ENCODE measurements at regions not wholly inside any gene's neighbourhood (a gene's known extent, or its start where the extent isn't known, plus 50 kb on each side); places are given as distances from the start of the nearest gene placed in this dataset.
"Not testable (repeated sequence)": the region's sequence is repeated elsewhere in the genome, so short reads cannot be mapped to it uniquely, and the experiment has no call there.

- DNase-seq = no peak
Measured at GRCh38 chr4:170610434-170610833, 520.7 kb upstream of the AADAT start.

DNA sequence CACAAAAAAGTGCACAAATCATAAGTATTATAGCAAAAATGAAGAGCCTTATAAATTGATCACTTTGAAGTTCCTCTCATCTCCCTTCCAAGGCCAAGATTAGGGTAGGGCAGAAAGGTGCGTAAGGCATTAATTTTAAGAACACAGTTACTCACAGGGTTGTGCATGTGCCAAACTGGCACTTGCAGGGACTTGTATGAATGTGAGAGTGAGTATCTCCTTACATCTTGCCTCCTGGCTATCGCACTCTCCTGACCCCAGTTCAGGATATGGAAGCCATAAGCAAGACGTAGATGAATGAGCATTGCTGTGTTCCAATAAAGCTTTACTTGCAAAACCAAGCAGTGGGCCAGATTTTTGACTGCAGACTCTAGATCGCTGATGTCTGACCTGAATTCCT, 510.1 kb upstream of the AADAT start:
- DNase-seq = no peak

- DNase-seq = no peak
Measured at GRCh38 chr4:170591076-170591475, 501.3 kb upstream of the AADAT start.

DNA sequence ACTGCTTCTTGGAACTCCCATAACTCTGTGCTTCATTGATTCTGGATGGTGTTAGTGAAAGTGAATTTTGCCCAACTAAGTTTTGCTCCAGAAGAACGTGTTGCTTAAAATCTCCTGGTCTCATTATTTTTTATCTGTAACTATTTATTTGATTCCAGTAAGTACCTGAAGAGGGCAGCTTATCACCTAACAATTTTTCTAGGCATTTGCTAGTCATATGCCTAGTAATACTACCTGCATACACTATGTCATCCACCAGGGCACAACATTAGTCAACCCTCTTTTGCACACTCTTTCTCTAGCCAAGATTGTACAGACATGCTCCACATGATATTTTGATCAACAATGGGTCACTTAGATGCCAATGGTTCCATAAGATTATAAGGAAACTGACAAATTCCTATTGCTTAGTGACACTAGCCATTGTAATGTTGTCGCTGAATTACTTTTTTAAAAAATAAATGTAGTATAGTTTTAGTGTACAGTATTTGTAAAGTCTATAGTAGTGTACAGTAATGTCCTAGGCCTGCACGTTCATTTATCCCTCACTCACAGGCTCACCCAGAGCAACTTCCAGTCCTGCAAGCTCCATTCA, 499.9 kb upstream of the AADAT start:
- no peak for DNase-seq

DNA sequence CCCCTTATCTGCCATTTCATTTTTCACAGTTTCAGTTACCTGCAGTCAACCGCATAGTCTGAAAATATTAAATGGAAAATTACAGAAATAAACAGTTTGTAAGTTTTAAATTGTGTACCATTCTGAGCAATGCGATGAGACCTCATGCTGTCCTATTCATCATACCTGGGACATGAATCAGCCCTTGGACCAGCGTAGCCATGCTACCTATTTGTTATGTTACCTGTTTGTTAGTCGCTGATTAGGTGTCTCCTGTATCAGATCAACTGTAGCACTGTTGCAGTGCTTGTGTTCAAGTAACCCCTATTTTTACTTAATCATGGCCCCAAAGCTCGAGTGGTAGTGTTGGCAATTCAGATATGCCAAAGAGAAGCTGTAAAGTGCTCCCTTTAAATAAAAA, 492.2 kb upstream of the AADAT start:
- no peak for DNase-seq

DNA sequence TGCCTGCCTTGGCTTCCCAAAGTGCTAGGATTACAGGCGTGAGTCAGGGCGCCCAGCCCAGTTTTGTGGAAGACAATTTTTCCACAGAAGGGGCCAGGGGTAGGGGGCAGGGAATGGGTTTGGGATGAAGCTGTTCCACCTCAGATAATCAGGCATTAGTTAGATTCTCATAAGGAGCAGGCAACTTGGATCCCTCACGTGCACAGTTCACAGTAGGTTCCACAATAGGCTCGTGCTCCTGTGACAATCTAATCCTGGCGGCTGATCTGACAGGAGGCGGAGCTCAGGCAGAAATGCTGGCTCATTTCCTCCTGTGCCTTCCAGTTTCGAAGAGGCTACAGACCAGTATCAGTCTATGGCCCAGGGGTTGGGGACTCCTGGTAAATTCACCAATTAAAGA, 491.6 kb upstream of the AADAT start:
- no peak for DNase-seq

GRCh38 chr4:170580651-170581050, 490.9 kb upstream of the AADAT start:
- DNase-seq = no peak

DNA sequence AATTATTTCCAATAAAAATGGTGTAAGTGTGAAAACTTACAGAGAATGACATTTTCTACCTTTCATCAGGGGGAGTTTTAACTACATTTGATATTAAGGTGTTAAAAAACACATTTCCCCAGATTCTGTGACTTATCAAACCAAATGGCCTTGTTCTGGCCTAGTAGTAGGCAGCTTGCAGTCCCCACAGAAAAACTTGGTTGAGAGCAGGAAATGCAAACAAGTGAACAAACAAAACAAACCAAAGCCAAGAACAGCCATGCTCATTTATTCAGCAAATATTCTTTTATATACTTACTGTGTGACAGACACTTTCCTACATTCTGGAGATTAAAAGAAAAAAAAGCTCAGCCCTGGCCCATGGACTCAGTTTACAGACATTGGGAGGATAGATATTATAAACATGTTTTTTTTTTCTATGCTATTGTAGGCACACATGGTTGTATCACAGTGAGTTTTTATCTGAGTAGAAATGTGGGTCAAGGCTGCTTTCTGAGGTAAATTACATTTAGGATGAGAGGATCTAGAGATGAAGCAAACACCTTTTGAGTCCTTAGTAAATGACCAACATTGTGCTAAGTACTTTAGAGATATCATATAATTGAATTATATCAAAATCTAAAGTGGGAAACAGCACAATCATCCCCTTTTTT, 449.2 kb upstream of the AADAT start:
- DNase-seq = no peak

DNA sequence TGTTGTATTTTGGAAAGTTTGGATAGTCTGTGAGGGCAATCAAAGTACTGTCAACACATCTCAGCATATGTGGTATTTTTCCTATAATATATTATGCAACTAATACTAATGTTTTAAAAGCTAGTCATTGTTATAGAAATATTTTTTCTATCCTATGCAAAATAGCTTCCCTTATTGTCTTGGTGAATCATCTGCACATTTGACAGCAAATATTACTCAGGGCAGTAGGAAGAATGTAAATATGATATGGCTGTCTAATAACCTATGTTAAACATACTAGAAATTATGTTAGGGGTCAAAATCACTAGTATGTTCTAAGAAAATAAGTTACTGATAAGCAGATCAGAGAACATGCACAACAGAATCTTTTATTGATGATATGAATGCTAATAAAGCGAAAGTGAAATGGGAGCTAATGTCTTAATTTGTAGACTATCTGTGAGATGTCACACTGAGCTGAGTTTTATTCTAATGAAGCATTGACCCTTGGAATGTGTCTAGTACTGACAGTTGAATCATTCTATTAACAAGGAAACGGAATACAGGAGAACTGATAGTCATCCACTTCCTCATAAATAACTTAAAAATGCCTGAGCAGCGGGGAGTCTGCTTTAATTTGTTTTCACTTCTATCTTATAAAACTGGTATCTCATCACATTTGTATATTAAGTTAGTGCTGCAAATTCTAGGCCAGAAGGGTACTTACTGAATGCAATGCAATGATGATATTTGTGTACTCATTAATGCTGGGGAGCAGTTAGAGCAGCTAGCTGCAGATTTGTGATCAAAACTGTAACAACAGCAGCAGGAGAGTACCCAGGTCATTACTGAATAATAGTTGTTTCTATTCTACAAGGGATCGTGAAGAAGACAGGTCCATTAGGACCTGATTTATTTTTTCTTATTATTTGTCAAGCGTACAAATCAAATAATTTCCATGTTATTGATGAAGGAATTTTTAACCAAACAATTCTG, 440.3 kb upstream of the AADAT start:
- DNase-seq = no peak

- DNase-seq = no peak
Measured at GRCh38 chr4:170526471-170526870, 436.7 kb upstream of the AADAT start.

DNA sequence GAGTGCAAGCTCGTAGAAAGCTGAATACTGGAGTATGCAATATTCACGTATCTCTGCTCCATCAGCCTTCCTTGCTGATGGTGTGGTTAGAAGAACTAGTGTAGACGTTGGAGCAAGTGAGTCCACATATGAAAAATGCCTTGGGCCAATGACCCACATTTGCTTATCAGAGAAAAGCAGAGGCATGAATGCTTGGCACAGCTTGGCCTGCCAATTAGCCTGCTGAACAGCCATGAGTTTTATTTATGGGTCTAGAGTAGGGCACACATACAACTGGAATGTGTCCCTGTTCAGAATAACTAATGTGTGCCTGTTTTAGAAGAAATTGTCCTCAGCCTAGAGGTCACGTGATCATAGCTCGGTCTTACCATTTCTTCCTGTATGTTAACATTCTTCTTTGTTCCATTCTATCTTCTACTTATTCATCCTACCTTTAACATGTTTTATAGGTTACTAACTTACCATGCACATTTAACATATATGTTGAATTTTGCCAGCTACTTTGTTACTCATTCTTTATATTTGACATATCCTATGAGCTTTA, 432.7 kb upstream of the AADAT start:
- no peak for DNase-seq

DNA sequence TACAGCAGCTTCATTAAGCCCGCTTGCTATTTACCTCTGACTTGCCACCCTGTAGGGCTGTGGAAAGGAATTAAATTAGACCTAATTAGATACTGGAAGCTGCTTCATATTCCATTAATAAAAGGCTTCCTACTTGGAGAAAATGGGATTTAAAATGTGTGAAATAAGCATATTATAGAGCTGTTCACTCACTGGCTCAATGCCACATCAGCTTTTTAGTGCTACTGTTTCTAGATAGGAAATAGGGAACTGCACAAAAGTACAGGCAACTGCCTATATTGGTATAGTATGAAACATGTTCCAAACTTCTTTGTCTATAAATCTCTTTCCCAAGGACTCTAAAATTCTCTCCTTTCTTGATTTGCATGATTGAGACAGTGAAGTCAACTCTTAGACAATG, 407.9 kb upstream of the AADAT start:
- DNase-seq = no peak

- peak in 13 of 56 donors; percentile 0 to 26 (median 8) for DNase-seq
Measured at GRCh38 chr4:170497112-170497511, 407.4 kb upstream of the AADAT start.

DNA sequence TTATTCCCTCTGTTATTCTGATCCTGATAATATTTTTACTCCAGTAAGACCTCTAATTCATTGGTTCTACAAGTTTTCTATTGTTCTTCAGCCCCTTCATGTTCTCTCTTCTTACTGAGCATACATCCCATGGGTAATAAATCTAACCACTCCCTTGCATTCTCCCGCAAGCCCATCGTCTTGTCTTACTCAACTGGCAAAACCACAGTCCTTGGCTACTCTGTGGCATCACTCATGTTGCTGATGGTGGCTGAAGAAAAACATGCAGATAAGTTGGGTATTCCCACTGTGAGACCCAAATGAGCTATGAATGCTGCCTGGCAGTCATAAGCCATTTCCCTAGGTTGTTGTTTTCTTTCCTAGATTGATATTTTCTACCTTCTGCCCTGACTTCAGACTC, 402.2 kb upstream of the AADAT start:
- DNase-seq = no peak

DNA sequence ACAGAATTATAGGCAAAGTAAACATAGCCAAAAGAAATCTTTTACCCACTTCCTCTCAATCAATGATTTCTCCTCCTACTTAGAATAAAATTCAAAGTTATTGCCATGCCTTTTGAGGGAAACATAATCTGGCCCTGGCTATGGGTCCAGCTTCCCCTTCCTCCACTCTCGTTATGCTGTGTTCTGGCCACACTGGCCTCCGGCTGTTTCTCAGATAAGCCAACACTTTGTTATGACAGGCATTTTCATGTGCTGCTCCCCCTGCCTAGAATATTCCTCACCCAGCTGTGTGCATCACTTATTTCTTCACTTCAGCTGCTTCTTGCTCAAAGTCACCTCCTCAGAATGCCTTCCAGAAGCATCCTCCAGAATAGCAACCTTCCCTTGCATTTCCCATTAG, 386.6 kb upstream of the AADAT start:
- DNase-seq = no peak

GRCh38 chr4:170465429-170465828, 375.7 kb upstream of the AADAT start:
- DNase-seq = no peak

- DNase-seq = no peak
Measured at GRCh38 chr4:170464614-170465197, 374.9 kb upstream of the AADAT start.

DNA sequence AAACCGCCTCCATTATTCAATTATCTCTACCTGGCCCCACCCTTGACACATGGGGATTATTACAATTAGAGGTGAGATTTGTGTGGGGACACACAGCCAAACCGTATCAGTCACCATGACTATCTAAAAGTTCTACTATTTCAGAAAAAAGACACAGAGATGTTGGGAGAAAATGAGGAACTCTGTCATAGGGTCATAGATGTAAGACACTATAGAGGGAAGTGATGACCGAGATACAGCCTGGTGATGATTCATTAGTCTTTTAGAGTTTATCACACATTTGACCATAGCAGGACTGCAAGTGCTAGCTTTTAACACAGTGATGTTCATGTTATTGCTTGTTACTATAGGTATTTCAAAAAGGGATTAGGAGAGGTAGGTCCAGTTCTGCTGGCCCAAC, 357.0 kb upstream of the AADAT start:
- no peak for DNase-seq

DNA sequence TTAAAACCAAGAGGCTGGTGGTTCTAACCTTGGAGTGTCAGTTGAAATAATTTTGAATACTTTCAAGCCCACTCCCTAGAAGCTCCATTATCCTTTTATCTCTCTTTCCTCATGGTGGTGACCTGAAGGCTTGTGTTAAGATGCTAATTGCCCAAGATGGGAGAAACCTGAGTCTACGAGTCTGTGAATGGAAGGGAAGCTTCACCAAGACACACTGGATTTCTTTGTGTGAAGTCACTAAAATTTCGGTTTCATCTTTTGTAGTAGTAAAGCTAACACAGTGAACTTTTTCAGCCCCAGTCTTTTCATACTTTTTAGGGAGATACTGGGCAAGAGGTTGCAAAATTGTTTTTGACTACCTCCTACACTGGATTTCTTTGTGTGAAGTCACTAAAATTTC, 351.4 kb upstream of the AADAT start:
- DNase-seq = not testable (repeated sequence)

GRCh38 chr4:170428929-170429328, 339.2 kb upstream of the AADAT start:
- DNase-seq = no peak

- DNase-seq = no peak
Measured at GRCh38 chr4:170425521-170426143, 335.9 kb upstream of the AADAT start.
